ENCODE measurements at regions not wholly inside any gene's neighbourhood (a gene's known extent, or its start where the extent isn't known, plus 50 kb on each side); places are given as distances from the start of the nearest gene placed in this dataset.

GRCh38 chr1:25027822-25028586 is 97.9 kb upstream of the RUNX3 start:
- no peaks in the 10 kb centered on the region for H3K27me3 ChIP-seq (ENCODE audit: insufficient read depth, low read length, poor library complexity)

GRCh38 chr1:25026730-25027450 is 96.8 kb upstream of the RUNX3 start:
- Histone ChIP-seq H3K4me1 (ENCODE audit: control insufficient read depth, low read depth, low read length) (peaks cover 2% of the 10 kb centered on the region), H3K56ac (ENCODE audit: low read length) (no peak overlapping the region), H3K4ac (ENCODE audit: low read depth, low read length) (no peak overlapping the region), H3K27me3 (ENCODE audit: insufficient read depth, low read length, poor library complexity) (no peaks in the 10 kb centered on the region), H3K27ac (ENCODE audit: low read depth, low read length) (no peak overlapping the region), H3K79me1 (ENCODE audit: low read length) (no peaks in the 10 kb centered on the region), H2BK15ac (replicated peaks; ENCODE audit: low read depth) (no peak overlapping the region), H3K9ac (ENCODE audit: low read length) (no peak overlapping the region), H3K36me3 (ENCODE audit: control insufficient read depth, insufficient read depth, low read length) (no peaks in the 10 kb centered on the region), H3K18ac (ENCODE audit: low read length) (no peak overlapping the region), H4K8ac (ENCODE audit: low read depth, low read length) (no peak overlapping the region), H3K79me2 (ENCODE audit: control insufficient read depth, insufficient read depth, low read length) (no peaks in the 10 kb centered on the region), H4K5ac (ENCODE audit: low read length) (no peak overlapping the region), H3K23ac (ENCODE audit: low read length) (no peak overlapping the region), H2BK5ac (ENCODE audit: low read length) (no peak overlapping the region), H3K4me2 (ENCODE audit: low read length) (no peak overlapping the region), H2AK5ac (ENCODE audit: low read length) (no peak overlapping the region), H2BK120ac (ENCODE audit: low read depth, low read length) (no peak overlapping the region), H3K4me3 (ENCODE audit: low read length) (no peak overlapping the region)
- WGBS (ENCODE audit: extremely low coverage, insufficient coverage, low lambda C conversion rate) = no CpG with 5 or more reads among the region's 12 CpGs
- no peak for DNase-seq

More at GRCh38 chr1:25027822-25028586, 97.9 kb upstream of the RUNX3 start:
- H3K79me1 ChIP-seq (ENCODE audit: low read length) = no peaks in the 10 kb centered on the region
- no peak overlapping the region for H2AK5ac ChIP-seq (ENCODE audit: low read length)
- H3K4ac ChIP-seq (ENCODE audit: low read depth, low read length) = no peak overlapping the region
- H3K23ac ChIP-seq (ENCODE audit: low read length) = no peak overlapping the region
- no peak overlapping the region for H4K8ac ChIP-seq (ENCODE audit: low read depth, low read length)
- DNase-seq = no peak
- H3K18ac ChIP-seq (ENCODE audit: low read length) = no peak overlapping the region
- H2BK15ac ChIP-seq (replicated peaks; ENCODE audit: low read depth) = no peak overlapping the region
- H3K9ac ChIP-seq (ENCODE audit: low read length) = no peak overlapping the region
- no peak overlapping the region for H3K56ac ChIP-seq (ENCODE audit: low read length)
- no peaks in the 10 kb centered on the region for H3K36me3 ChIP-seq (ENCODE audit: control insufficient read depth, insufficient read depth, low read length)
- H2BK5ac ChIP-seq (ENCODE audit: low read length) = no peak overlapping the region
- H4K5ac ChIP-seq (ENCODE audit: low read length) = no peak overlapping the region
- no peak overlapping the region for H2BK120ac ChIP-seq (ENCODE audit: low read depth, low read length)
- H3K4me2 ChIP-seq (ENCODE audit: low read length) = no peak overlapping the region
- H3K79me2 ChIP-seq (ENCODE audit: control insufficient read depth, insufficient read depth, low read length) = no peaks in the 10 kb centered on the region
- no peak overlapping the region for H3K27ac ChIP-seq (ENCODE audit: low read depth, low read length)
- H3K4me1 ChIP-seq (ENCODE audit: control insufficient read depth, low read depth, low read length) = no peaks in the 10 kb centered on the region
- no CpG with 5 or more reads among the region's 13 CpGs for WGBS (ENCODE audit: extremely low coverage, insufficient coverage, low lambda C conversion rate)
- H3K4me3 ChIP-seq (ENCODE audit: low read length) = no peak overlapping the region

- Histone ChIP-seq H3K9ac (ENCODE audit: low read length) (no peak overlapping the region), H2BK120ac (ENCODE audit: low read depth, low read length) (no peak overlapping the region), H3K18ac (ENCODE audit: low read length) (no peak overlapping the region), H3K79me1 (ENCODE audit: low read length) (no peaks in the 10 kb centered on the region), H4K5ac (ENCODE audit: low read length) (no peak overlapping the region), H3K4me1 (ENCODE audit: control insufficient read depth, low read depth, low read length) (peaks cover 2% of the 10 kb centered on the region), H3K27me3 (ENCODE audit: insufficient read depth, low read length, poor library complexity) (no peaks in the 10 kb centered on the region), H3K79me2 (ENCODE audit: control insufficient read depth, insufficient read depth, low read length) (no peaks in the 10 kb centered on the region), H2AK5ac (ENCODE audit: low read length) (no peak overlapping the region), H3K56ac (ENCODE audit: low read length) (no peak overlapping the region), H2BK5ac (ENCODE audit: low read length) (no peak overlapping the region), H3K36me3 (ENCODE audit: control insufficient read depth, insufficient read depth, low read length) (no peaks in the 10 kb centered on the region), H4K8ac (ENCODE audit: low read depth, low read length) (no peak overlapping the region), H2BK15ac (replicated peaks; ENCODE audit: low read depth) (no peak overlapping the region), H3K4ac (ENCODE audit: low read depth, low read length) (no peak overlapping the region), H3K4me3 (ENCODE audit: low read length) (no peak overlapping the region), H3K4me2 (ENCODE audit: low read length) (no peak overlapping the region), H3K23ac (ENCODE audit: low read length) (no peak overlapping the region), H3K27ac (ENCODE audit: low read depth, low read length) (no peak overlapping the region)
- no peak for DNase-seq
- WGBS (ENCODE audit: extremely low coverage, insufficient coverage, low lambda C conversion rate) = no CpG with 5 or more reads among the region's 4 CpGs
Observed at GRCh38 chr1:25026304-25026703, 96.2 kb upstream of the RUNX3 start.

- no CpG with 5 or more reads among the region's 15 CpGs for WGBS (ENCODE audit: extremely low coverage, insufficient coverage, low lambda C conversion rate)
- no peak for DNase-seq
- H3K4me2 ChIP-seq (ENCODE audit: low read length) = no peak overlapping the region
Observed at GRCh38 chr1:25024615-25025350, 94.7 kb upstream of the RUNX3 start.

GRCh38 chr1:25023826-25024225 is 93.8 kb upstream of the RUNX3 start:
- no peaks in the 10 kb centered on the region for H3K79me2 ChIP-seq (ENCODE audit: control insufficient read depth, insufficient read depth, low read length)
- no peaks in the 10 kb centered on the region for H3K27me3 ChIP-seq (ENCODE audit: insufficient read depth, low read length, poor library complexity)
- H3K36me3 ChIP-seq (ENCODE audit: control insufficient read depth, insufficient read depth, low read length) = no peaks in the 10 kb centered on the region
- H3K4me3 ChIP-seq (ENCODE audit: low read length) = no peak overlapping the region
- no peak overlapping the region for H3K9ac ChIP-seq (ENCODE audit: low read length)
- peaks cover 11% of the 10 kb centered on the region for H3K4me1 ChIP-seq (ENCODE audit: control insufficient read depth, low read depth, low read length)
- H4K5ac ChIP-seq (ENCODE audit: low read length) = no peak overlapping the region
- H3K4ac ChIP-seq (ENCODE audit: low read depth, low read length) = peak overlapping the region; percentile 10
- H3K23ac ChIP-seq (ENCODE audit: low read length) = no peak overlapping the region
- H2BK5ac ChIP-seq (ENCODE audit: low read length) = no peak overlapping the region
- H3K79me1 ChIP-seq (ENCODE audit: low read length) = no peaks in the 10 kb centered on the region
- H2BK15ac ChIP-seq (replicated peaks; ENCODE audit: low read depth) = no peak overlapping the region
- no peak overlapping the region for H2BK120ac ChIP-seq (ENCODE audit: low read depth, low read length)
- no peak overlapping the region for H4K8ac ChIP-seq (ENCODE audit: low read depth, low read length)
- WGBS (ENCODE audit: extremely low coverage, insufficient coverage, low lambda C conversion rate) = no CpG with 5 or more reads among the region's 5 CpGs
- no peak overlapping the region for H2AK5ac ChIP-seq (ENCODE audit: low read length)
- no peak for DNase-seq
- no peak overlapping the region for H3K56ac ChIP-seq (ENCODE audit: low read length)
- H3K18ac ChIP-seq (ENCODE audit: low read length) = no peak overlapping the region
- no peak overlapping the region for H3K27ac ChIP-seq (ENCODE audit: low read depth, low read length)
- H3K4me2 ChIP-seq (ENCODE audit: low read length) = no peak overlapping the region

More at GRCh38 chr1:25024615-25025350, 94.7 kb upstream of the RUNX3 start:
- Histone ChIP-seq H2AK5ac (ENCODE audit: low read length) (no peak overlapping the region), H3K4me1 (ENCODE audit: control insufficient read depth, low read depth, low read length) (peaks cover 4% of the 10 kb centered on the region), H2BK5ac (ENCODE audit: low read length) (no peak overlapping the region), H3K56ac (ENCODE audit: low read length) (no peak overlapping the region), H3K27ac (ENCODE audit: low read depth, low read length) (no peak overlapping the region), H2BK15ac (replicated peaks; ENCODE audit: low read depth) (no peak overlapping the region), H3K9ac (ENCODE audit: low read length) (no peak overlapping the region), H3K27me3 (ENCODE audit: insufficient read depth, low read length, poor library complexity) (no peaks in the 10 kb centered on the region), H3K4ac (ENCODE audit: low read depth, low read length) (no peak overlapping the region), H3K79me2 (ENCODE audit: control insufficient read depth, insufficient read depth, low read length) (no peaks in the 10 kb centered on the region), H3K18ac (ENCODE audit: low read length) (no peak overlapping the region), H3K23ac (ENCODE audit: low read length) (no peak overlapping the region), H2BK120ac (ENCODE audit: low read depth, low read length) (no peak overlapping the region), H3K4me3 (ENCODE audit: low read length) (no peak overlapping the region), H3K79me1 (ENCODE audit: low read length) (no peaks in the 10 kb centered on the region), H3K36me3 (ENCODE audit: control insufficient read depth, insufficient read depth, low read length) (no peaks in the 10 kb centered on the region), H4K8ac (ENCODE audit: low read depth, low read length) (no peak overlapping the region), H4K5ac (ENCODE audit: low read length) (no peak overlapping the region)
